Smooth muscle cell (in vitro differentiated cells): ENCODE measurements at regions not wholly inside any gene's neighbourhood (a gene's known extent, or its start where the extent isn't known, plus 50 kb on each side); places are given as distances from the start of the nearest gene placed in this dataset.

ENCODE experiments used
- DNase-seq: peaks from one replicate; lab custom pipeline; 2025; ENCODE audit not compliant: unreplicated experiment; lab: John Stamatoyannopoulos, UW
- H2AFZ ChIP-seq: fragments of 200-600 bp; sonication (generic); 2 replicates; pipeline ENCODE4 v1.6.0; 2016; ENCODE audit warnings: antibody characterized with exemption, low read depth, mild to moderate bottlenecking
- H3F3A ChIP-seq: fragments of 200-600 bp; sonication (generic); 2 replicates; pipeline ENCODE4 v1.6.0; 2017; ENCODE audit warnings: antibody characterized with exemption, low read depth
- H3K27ac ChIP-seq: fragments of 200-600 bp; sonication (generic); 2 replicates; pipeline ENCODE4 v1.5.1; 2016; ENCODE audit warnings: low read depth, mild to moderate bottlenecking
- H3K27me3 ChIP-seq: fragments of 200-600 bp; sonication (generic); 2 replicates; pipeline ENCODE4 v1.6.1; 2016; ENCODE audit warnings: low read depth, mild to moderate bottlenecking
- H3K36me3 ChIP-seq: fragments of 200-600 bp; sonication (generic); 2 replicates; pipeline ENCODE4 v1.5.1; 2016; ENCODE audit warnings: low read depth
- H3K4me1 ChIP-seq: fragments of 200-600 bp; sonication (generic); 2 replicates; pipeline ENCODE4 v1.5.1; 2016; ENCODE audit warnings: low read depth
- H3K4me2 ChIP-seq: fragments of 200-600 bp; sonication (generic); 2 replicates; pipeline ENCODE4 v1.6.0; 2016; ENCODE audit warnings: mild to moderate bottlenecking
- H3K4me3 ChIP-seq: fragments of 200-600 bp; sonication (generic); 2 replicates; pipeline ENCODE4 v1.5.1; 2016; ENCODE audit warnings: mild to moderate bottlenecking
- H3K79me2 ChIP-seq: fragments of 200-600 bp; sonication (generic); 2 replicates; pipeline ENCODE4 v1.6.0; 2016; ENCODE audit warnings: low read depth, mild to moderate bottlenecking
- H3K9ac ChIP-seq: fragments of 200-600 bp; sonication (generic); 2 replicates; pipeline ENCODE4 v1.6.0; 2016; ENCODE audit warnings: low read depth
- H3K9me3 ChIP-seq: fragments of 200-600 bp; sonication (generic); replicated peaks from 2 replicates; pipeline ENCODE4 v1.5.1; 2016; ENCODE audit warnings: low read depth
- H4K20me1 ChIP-seq: fragments of 200-600 bp; sonication (generic); 2 replicates; pipeline ENCODE4 v1.6.0; 2016; ENCODE audit warnings: low read depth
- CTCF ChIP-seq: fragments of 200-600 bp; sonication (generic); IDR thresholded peaks from 2 replicates; pipeline ENCODE4 v1.5.1; 2017; ENCODE audit warnings: borderline replicate concordance, mild to moderate bottlenecking, antibody characterized with exemption; ENCODE audit not compliant: insufficient read depth, poor library complexity, severe bottlenecking
- WGBS: methylation state at CpG from one replicate; pipeline ENCODE4 v1.1.7; 2016; ENCODE audit warnings: low lambda C conversion rate; 5-methylcytosine and 5-hydroxymethylcytosine counted together

DNA sequence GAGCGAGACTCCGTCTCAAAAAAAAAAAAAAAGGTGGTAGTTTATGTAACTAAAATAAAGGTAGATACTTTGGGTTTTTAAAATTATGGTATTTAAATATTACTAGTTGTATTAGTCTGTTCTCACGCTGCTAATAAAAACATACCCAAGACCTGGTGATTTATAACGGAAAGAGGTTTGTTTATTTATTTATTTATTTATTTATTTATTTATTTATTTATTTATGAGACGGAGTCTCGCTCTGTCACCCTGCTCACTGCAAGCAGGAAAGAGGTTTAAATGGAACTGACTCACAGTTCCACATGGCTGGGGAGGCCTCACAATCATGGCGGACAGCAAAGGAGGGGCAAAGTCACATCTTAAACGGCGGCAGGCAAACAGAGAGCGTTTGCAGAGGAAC, 196.0 kb downstream of the CALCRL start:
- no peak for DNase-seq
- H3K4me2 ChIP-seq: no peak overlapping the region
- WGBS: 98% methylated on average over 10 of the region's 10 CpGs

DNA sequence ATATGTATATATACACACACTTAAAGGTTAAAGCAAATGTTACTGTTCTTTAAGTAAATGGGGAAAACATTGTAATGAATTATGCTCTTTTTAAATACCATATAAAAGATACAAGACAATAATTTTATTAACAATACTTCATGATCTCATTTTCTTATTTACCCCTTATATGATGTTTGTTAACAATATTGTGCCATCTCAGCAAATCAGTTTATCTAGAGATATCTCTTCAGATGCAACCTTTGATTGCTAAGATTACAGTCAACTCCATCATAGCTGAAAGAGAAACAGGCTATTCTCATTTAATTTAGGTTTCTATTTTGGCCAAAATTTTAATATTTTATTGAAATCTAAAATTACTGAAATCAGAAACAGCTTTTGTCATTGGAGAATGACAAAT, 197.9 kb downstream of the CALCRL start:
- Histone ChIP-seq H3K27ac (no peak overlapping the region), H3K4me1 (no peaks in the 10 kb centered on the region), H3K27me3 (no peaks in the 10 kb centered on the region), H3K9me3 (no peaks in the 10 kb centered on the region), H3K9ac (no peak overlapping the region), H3K4me2 (no peak overlapping the region), H3F3A (no peaks in the 10 kb centered on the region), H3K36me3 (no peaks in the 10 kb centered on the region), H3K79me2 (no peaks in the 10 kb centered on the region), H2AFZ (no peak overlapping the region), H4K20me1 (no peaks in the 10 kb centered on the region), H3K4me3 (no peak overlapping the region)
- TF ChIP-seq CTCF: no peak
- no peak for DNase-seq

More for the DNA sequence above, 196.0 kb downstream of the CALCRL start:
- Histone ChIP-seq H3K4me3 (no peak overlapping the region), H3F3A (no peaks in the 10 kb centered on the region), H3K9me3 (no peaks in the 10 kb centered on the region), H3K27me3 (no peaks in the 10 kb centered on the region), H3K9ac (no peak overlapping the region), H3K4me1 (no peaks in the 10 kb centered on the region), H3K79me2 (no peaks in the 10 kb centered on the region), H4K20me1 (no peaks in the 10 kb centered on the region), H2AFZ (no peak overlapping the region), H3K27ac (no peak overlapping the region), H3K36me3 (no peaks in the 10 kb centered on the region)
- TF ChIP-seq CTCF: no peak

DNA sequence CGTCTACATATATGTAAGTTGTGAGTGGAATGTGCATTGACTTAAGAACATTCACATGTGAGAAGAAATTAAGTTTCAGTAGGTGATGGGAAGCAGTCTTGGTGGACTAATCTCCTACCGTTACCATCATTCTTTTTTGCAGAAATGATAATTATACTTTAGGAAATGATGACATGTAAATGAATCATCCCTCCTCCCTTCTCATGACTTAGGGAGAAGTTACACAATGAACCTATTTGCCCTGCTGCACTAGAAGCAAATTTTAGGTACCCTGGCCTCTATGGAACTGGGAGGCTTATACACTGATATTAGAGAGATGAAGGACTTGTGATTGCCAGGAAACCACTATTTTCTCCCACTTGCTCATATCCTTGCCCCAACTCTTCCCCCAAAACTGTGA, 214.2 kb downstream of the CALCRL start:
- no peak for TF ChIP-seq CTCF
- Histone ChIP-seq H3K27ac (no peak overlapping the region), H3K36me3 (no peaks in the 10 kb centered on the region), H3K9me3 (no peaks in the 10 kb centered on the region), H3K4me1 (no peaks in the 10 kb centered on the region), H3K9ac (no peak overlapping the region), H3K4me3 (no peak overlapping the region), H3K79me2 (no peaks in the 10 kb centered on the region), H3F3A (no peaks in the 10 kb centered on the region), H2AFZ (no peak overlapping the region), H4K20me1 (no peaks in the 10 kb centered on the region), H3K27me3 (no peaks in the 10 kb centered on the region), H3K4me2 (no peak overlapping the region)
- no peak for DNase-seq
- 89% methylated on average over 2 of the region's 2 CpGs for WGBS

GRCh38 chr2:187232749-187233148, 215.3 kb downstream of the CALCRL start:
- Histone ChIP-seq H3K4me2 (no peak overlapping the region), H3K9ac (no peak overlapping the region), H3K4me1 (no peaks in the 10 kb centered on the region), H3K9me3 (no peaks in the 10 kb centered on the region), H3K27me3 (no peaks in the 10 kb centered on the region), H2AFZ (no peak overlapping the region), H3K79me2 (no peaks in the 10 kb centered on the region), H3K4me3 (no peak overlapping the region), H3K27ac (no peak overlapping the region), H4K20me1 (no peaks in the 10 kb centered on the region), H3F3A (no peaks in the 10 kb centered on the region), H3K36me3 (no peaks in the 10 kb centered on the region)
- no peak for DNase-seq
- no peak for TF ChIP-seq CTCF
- 96% methylated on average over 1 of the region's 1 CpG for WGBS
